ENCODE measurements at regions not wholly inside any gene's neighbourhood (a gene's known extent, or its start where the extent isn't known, plus 50 kb on each side); places are given as distances from the start of the nearest gene placed in this dataset.

DNA sequence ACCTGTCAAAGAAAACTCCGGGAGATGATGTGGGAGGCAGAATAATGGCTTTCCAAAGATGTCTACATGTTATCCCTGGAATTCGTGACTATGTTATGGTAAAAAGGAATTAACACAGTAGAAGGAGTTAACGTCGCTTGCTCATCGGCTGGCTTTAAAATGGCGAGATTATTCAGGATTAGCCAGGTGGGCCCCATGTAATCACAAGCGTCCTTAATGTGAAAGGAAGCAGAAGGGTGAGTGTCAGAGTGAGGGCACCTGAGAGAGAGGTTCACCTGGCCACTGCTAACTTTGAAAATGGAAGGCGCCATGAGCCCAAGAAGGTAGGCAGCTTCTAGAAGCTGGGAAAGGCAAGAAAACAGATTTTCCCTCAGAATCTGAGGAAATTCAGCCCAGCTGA lies 557.2 kb downstream of the EPHB1 start:
- H3K9me3 ChIP-seq: no peaks in the 10 kb centered on the region
- no peaks in the 10 kb centered on the region for H3K4me1 ChIP-seq
- H3K27me3 ChIP-seq: no peaks in the 10 kb centered on the region; the same call in 1 of the 2 replicates
- H3K36me3 ChIP-seq: no peaks in the 10 kb centered on the region
- H3K4me3 ChIP-seq (ENCODE audit: low read depth, low read length): no peak overlapping the region
- no peak for DNase-seq
- TF ChIP-seq, protein P1, sequence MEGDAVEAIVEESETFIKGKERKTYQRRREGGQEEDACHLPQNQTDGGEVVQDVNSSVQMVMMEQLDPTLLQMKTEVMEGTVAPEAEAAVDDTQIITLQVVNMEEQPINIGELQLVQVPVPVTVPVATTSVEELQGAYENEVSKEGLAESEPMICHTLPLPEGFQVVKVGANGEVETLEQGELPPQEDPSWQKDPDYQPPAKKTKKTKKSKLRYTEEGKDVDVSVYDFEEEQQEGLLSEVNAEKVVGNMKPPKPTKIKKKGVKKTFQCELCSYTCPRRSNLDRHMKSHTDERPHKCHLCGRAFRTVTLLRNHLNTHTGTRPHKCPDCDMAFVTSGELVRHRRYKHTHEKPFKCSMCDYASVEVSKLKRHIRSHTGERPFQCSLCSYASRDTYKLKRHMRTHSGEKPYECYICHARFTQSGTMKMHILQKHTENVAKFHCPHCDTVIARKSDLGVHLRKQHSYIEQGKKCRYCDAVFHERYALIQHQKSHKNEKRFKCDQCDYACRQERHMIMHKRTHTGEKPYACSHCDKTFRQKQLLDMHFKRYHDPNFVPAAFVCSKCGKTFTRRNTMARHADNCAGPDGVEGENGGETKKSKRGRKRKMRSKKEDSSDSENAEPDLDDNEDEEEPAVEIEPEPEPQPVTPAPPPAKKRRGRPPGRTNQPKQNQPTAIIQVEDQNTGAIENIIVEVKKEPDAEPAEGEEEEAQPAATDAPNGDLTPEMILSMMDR (IDR thresholded peaks at IDR 0.05; ENCODE audit: low read depth, low read length): no peak

DNA sequence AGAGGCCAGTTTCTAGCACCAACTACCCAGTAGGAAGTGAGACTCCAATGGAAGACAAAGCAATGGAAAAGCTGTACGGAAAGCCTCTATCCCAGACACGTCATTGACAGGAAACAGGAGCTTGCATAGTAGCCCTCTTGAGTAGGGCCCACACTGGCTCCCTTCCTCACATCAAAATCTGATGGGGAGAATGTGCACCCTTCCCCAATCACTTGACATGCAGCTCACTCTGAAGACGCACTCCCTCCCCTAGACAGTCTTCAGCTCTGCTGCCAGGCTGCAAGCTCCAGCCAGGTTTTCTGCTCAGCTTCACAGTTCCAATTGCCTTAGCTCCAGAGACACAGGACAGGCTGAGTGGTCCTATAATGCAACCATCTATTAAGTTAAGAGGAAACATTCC lies 567.8 kb downstream of the EPHB1 start:
- Histone ChIP-seq H3K4me1 (no peaks in the 10 kb centered on the region), H3K36me3 (no peaks in the 10 kb centered on the region), H3K9me3 (no peaks in the 10 kb centered on the region), H3K4me3 (ENCODE audit: low read depth, low read length) (no peak overlapping the region), H3K27me3 (no peaks in the 10 kb centered on the region)
- TF ChIP-seq, protein P1 (IDR thresholded peaks at IDR 0.05; ENCODE audit: low read depth, low read length): no peak
- DNase-seq: no peak

DNA sequence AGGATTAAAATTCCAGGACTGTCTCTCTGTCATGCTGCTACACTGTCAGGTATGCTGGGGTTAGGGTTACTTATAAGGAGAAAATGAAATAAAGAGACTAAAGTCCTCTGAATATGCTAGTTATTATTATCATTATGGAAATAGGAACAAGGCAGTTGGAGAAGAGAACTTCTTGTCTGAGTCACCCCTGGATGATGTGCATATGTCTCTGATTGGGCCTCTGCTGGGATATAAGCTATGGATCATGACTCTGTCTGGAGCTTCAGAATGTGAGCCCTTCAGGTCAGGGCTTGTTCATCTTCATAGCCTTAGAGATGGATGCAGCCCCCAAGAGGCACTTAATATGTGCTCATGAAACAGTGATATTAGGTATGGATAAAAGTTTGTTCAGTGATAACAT lies 569.6 kb downstream of the EPHB1 start:
- H3K9me3 ChIP-seq: no peaks in the 10 kb centered on the region
- DNase-seq: no peak
- no peaks in the 10 kb centered on the region for H3K4me1 ChIP-seq
- no peaks in the 10 kb centered on the region for H3K36me3 ChIP-seq
- TF ChIP-seq, protein P1 (IDR thresholded peaks at IDR 0.05; ENCODE audit: low read depth, low read length): no peak
- H3K4me3 ChIP-seq (ENCODE audit: low read depth, low read length): no peak overlapping the region
- H3K27me3 ChIP-seq: 0 out of 2 replicates have a peak, but pooled peaks cover 5% of the 10 kb centered on the region

DNA sequence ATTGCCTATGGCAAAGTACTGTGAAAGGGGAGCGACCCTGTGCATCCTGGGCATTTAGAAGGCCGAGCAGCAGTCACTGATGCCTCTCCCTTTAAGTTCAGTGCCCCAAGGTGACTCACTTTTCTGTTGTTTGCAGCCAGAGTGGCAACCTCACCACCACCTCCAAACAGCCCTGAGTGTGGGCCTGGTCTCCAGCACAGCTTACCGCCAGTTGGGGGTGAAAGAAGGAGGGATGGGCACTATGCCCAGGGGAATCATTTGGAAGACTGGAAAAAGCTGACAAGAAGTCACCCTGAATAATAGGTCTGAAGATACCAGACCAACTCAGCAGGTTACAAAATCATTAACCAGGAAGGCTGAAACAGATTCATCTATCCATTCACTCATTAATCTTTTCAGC lies 571.8 kb downstream of the EPHB1 start:
- DNase-seq: no peak
- H3K27me3 ChIP-seq: 0 out of 2 replicates have a peak, but pooled peaks cover 5% of the 10 kb centered on the region
- no peaks in the 10 kb centered on the region for H3K36me3 ChIP-seq
- no peaks in the 10 kb centered on the region for H3K4me1 ChIP-seq
- no peak overlapping the region for H3K4me3 ChIP-seq (ENCODE audit: low read depth, low read length)
- H3K9me3 ChIP-seq: no peaks in the 10 kb centered on the region
- TF ChIP-seq, protein P1 (IDR thresholded peaks at IDR 0.05; ENCODE audit: low read depth, low read length): no peak

DNA sequence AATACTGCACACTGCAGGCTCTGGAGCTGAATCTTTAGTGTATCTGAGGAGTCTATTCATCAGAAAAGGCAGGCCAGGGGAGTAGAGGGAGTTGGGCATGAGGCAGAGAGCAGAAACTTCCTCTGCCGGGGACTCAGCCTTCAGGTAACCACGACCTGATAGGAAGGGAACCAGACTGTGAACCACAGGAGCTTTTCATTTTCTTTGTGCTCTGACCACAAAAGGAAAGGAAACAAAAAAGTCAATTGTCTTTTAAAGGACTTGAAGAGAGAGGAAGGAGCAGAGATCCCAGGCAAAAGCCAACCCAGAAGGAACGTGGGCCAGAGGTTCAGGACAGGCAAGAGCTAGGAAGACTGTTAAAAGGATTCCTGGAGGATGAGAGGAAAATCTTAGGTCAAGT lies 573.3 kb downstream of the EPHB1 start:
- Histone ChIP-seq H3K9me3 (no peaks in the 10 kb centered on the region), H3K4me1 (no peaks in the 10 kb centered on the region), H3K36me3 (no peaks in the 10 kb centered on the region), H3K27me3 (0 out of 2 replicates have a peak, but pooled peaks cover 5% of the 10 kb centered on the region), H3K4me3 (ENCODE audit: low read depth, low read length) (no peak overlapping the region)
- TF ChIP-seq, protein P1 (IDR thresholded peaks at IDR 0.05; ENCODE audit: low read depth, low read length): no peak
- DNase-seq: no peak

DNA sequence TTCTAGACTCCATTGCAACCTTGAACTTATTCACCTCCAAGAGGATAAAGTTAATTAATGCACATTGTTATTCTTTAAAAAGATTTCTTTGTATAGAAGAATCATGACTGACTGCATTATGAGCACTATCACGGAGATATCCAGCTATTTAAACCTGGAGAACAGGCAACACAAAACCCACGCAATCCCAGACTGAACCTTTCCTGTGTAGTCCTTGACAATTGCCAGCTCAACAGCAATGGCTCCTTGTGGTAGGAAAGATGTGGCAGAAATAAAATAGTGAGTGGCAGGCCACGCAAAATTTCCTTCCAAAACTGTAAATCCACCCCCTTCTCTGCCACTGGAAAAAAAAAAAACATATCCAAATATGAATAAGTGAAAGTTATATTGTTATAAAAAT lies 573.7 kb downstream of the EPHB1 start:
- DNase-seq: no peak
- Histone ChIP-seq H3K27me3 (0 out of 2 replicates have a peak, but pooled peaks cover 5% of the 10 kb centered on the region), H3K4me3 (ENCODE audit: low read depth, low read length) (no peak overlapping the region), H3K4me1 (no peaks in the 10 kb centered on the region), H3K36me3 (no peaks in the 10 kb centered on the region), H3K9me3 (no peaks in the 10 kb centered on the region)
- TF ChIP-seq, protein P1 (IDR thresholded peaks at IDR 0.05; ENCODE audit: low read depth, low read length): no peak
